Transverse colon (tissue), 3 donors: ENCODE measurements at regions not wholly inside any gene's neighbourhood (a gene's known extent, or its start where the extent isn't known, plus 50 kb on each side); places are given as distances from the start of the nearest gene placed in this dataset.

ENCODE experiments used
- EP300 ChIP-seq: sonication (generic); formaldehyde crosslinking; IDR thresholded peaks from one replicate; pipeline ENCODE4 v1.6.1; 2017; ENCODE audit warnings: antibody characterized with exemption, low read depth
- TF ChIP-seq, protein P1 (sequence below), 5 experiments: fragments of 200-600 bp in 3 of 5; fragments of 450-650 bp in 2 of 5; sonication (generic) in 3 of 5; IDR thresholded peaks; 1 replicate in 2 of 5; 2 replicates in 3 of 5; pipeline ENCODE4 v1.5.1; 2016 to 2017; ENCODE audit warnings: antibody characterized with exemption in 5 of 5, inconsistent platforms in 3 of 5, mild to moderate bottlenecking in 2 of 5, moderate library complexity in 1 of 5

DNA sequence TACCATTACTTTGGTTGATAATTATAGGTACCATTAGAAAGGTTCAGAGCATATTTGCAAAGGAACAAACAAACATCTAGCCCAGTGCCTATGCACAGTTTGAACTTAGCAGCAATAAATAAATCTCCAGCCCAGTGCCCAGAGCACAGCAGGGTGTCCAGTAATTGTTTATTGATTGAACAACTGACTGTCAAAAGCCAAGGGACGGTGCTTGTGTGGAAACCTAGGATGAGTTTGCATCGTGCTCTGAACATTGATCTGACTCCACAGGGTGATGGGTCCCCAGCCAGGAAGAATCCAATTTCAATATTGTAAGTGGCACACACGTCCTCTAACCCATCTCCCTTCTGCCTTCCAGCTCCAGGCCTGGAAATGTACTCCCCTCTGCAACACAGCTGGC, 625.5 kb upstream of the C16orf82 start:
- TF ChIP-seq EP300 = no peak
- TF ChIP-seq, protein P1, sequence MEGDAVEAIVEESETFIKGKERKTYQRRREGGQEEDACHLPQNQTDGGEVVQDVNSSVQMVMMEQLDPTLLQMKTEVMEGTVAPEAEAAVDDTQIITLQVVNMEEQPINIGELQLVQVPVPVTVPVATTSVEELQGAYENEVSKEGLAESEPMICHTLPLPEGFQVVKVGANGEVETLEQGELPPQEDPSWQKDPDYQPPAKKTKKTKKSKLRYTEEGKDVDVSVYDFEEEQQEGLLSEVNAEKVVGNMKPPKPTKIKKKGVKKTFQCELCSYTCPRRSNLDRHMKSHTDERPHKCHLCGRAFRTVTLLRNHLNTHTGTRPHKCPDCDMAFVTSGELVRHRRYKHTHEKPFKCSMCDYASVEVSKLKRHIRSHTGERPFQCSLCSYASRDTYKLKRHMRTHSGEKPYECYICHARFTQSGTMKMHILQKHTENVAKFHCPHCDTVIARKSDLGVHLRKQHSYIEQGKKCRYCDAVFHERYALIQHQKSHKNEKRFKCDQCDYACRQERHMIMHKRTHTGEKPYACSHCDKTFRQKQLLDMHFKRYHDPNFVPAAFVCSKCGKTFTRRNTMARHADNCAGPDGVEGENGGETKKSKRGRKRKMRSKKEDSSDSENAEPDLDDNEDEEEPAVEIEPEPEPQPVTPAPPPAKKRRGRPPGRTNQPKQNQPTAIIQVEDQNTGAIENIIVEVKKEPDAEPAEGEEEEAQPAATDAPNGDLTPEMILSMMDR (IDR thresholded peaks at IDR 0.05) = no peak
